A673 (cell line): ENCODE measurements at regions not wholly inside any gene's neighbourhood (a gene's known extent, or its start where the extent isn't known, plus 50 kb on each side); places are given as distances from the start of the nearest gene placed in this dataset.

ENCODE experiments used
- BruUV-seq: library from RNA; stranded (reverse); fragments of 400-500 nt; replicated peaks from 2 replicates; lab custom pipeline; 2021; lab: Mats Ljungman, UMichigan
- CTCF ChIA-PET: fragments of 300-600 bp; sonication (Branson Sonifier 250); formaldehyde crosslinking; loops from one replicate; lab custom pipeline; 2022; ENCODE audit warnings: antibody characterized with exemption; lab: Charles Lee
- POLR2A ChIA-PET: fragments of 300-600 bp; sonication (Branson Sonifier 250); formaldehyde crosslinking; loops from one replicate; lab custom pipeline; 2022; ENCODE audit warnings: antibody characterized with exemption; ENCODE audit not compliant: low non-redundant PET; lab: Charles Lee
- DNase-seq: peaks from one replicate; pipeline ENCODE4 v3.0.0-alpha.2; 2015; ENCODE audit warnings: low spot score
- H3K27ac ChIP-seq: fragments of 200-600 bp; sonication (generic); 2 replicates; pipeline ENCODE4 v1.5.1; 2016; ENCODE audit warnings: mixed run types, low read depth, mild to moderate bottlenecking, mixed read lengths, antibody characterized with exemption, low read length; ENCODE audit not compliant: poor library complexity, severe bottlenecking
- H3K27me3 ChIP-seq: fragments of 200-600 bp; sonication (generic); replicated peaks from 2 replicates; pipeline ENCODE4 v1.6.1; 2017; ENCODE audit warnings: mixed run types, low read depth, mild to moderate bottlenecking, mixed read lengths, antibody characterized with exemption, low read length; ENCODE audit not compliant: insufficient read depth, poor library complexity
- H3K36me3 ChIP-seq: fragments of 200-600 bp; sonication (generic); 2 replicates; pipeline ENCODE4 v1.6.1; 2016; ENCODE audit warnings: mixed run types, mild to moderate bottlenecking, mixed read lengths, antibody characterized with exemption, low read length; ENCODE audit not compliant: insufficient read depth, poor library complexity, severe bottlenecking
- H3K4me1 ChIP-seq: fragments of 200-600 bp; sonication (generic); 2 replicates; pipeline ENCODE4 v1.6.1; 2017; ENCODE audit warnings: mixed run types, mild to moderate bottlenecking, mixed read lengths, antibody characterized with exemption, low read length; ENCODE audit not compliant: insufficient read depth, poor library complexity, severe bottlenecking
- H3K4me3 ChIP-seq: fragments of 200-600 bp; sonication (generic); 2 replicates; pipeline ENCODE4 v1.5.1; 2016; ENCODE audit warnings: low read depth, mixed run types, mild to moderate bottlenecking, mixed read lengths, low read length; ENCODE audit not compliant: poor library complexity, severe bottlenecking
- H3K9me3 ChIP-seq: fragments of 200-600 bp; sonication (generic); 2 replicates; pipeline ENCODE4 v1.6.1; 2016; ENCODE audit warnings: mixed run types, low read depth, mild to moderate bottlenecking, mixed read lengths, antibody characterized with exemption, low read length; ENCODE audit not compliant: poor library complexity, severe bottlenecking
- EZH2 ChIP-seq: fragments of 200-600 bp; sonication (generic); IDR thresholded peaks from 2 replicates; pipeline ENCODE4 v1.6.1; 2017; ENCODE audit warnings: borderline replicate concordance, low read depth, mild to moderate bottlenecking, mixed read lengths, antibody characterized with exemption, low read length; ENCODE audit not compliant: poor library complexity, severe bottlenecking
- intact Hi-C: fragments of 100-400 bp; cut with micrococcal nuclease; formaldehyde crosslinking; loops from one replicate; pipeline ENCODE4 v1.10.0; 2022; ENCODE audit not compliant: unreplicated experiment
- TF ChIP-seq, protein P1 (sequence below): fragments of 300-800, 200-600 bp; sonication (generic); conservative IDR thresholded peaks from 2 replicates; pipeline ENCODE4 v1.5.1; 2017; ENCODE audit warnings: low read depth, mild to moderate bottlenecking, antibody characterized with exemption, low read length, moderate library complexity, mixed read lengths

DNA sequence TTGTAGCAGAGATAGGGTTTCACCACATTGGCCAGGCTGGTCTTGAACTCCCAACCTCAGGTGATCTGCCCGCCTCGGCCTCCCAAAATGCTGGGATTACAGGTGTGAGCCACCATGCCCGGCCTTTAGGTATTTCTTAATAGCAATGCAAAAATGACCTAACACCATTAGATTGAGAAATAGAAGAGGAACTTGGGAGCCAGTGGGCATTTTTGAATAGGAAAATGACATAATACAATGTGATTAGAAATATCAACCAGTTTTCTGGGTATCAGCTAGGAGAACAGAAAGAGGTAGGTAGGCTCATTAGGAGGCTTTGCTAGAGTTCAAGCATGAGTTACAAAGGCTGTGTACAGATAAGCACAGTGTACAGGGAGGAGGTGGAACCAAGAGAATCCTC is 101.8 kb upstream of the TBC1D5 start:
- Histone ChIP-seq H3K9me3 (no peaks in the 10 kb centered on the region), H3K36me3 (no peaks in the 10 kb centered on the region), H3K4me3 (no peak overlapping the region), H3K27ac (no peak overlapping the region), H3K27me3 (no peaks in the 10 kb centered on the region), H3K4me1 (no peaks in the 10 kb centered on the region)
- ChIA-PET POLR2A (no interaction called here), CTCF (no interaction called here)
- BruUV-seq, result no TSS peak
- intact Hi-C loops, result loop anchor here (5.0 to 10.0 kb wide), 2 partner anchors 587 to 1239 kb away; partner anchors contain the start of gene DAZL
- DNase-seq, result no peak
- TF ChIP-seq EZH2, result no peak
- TF ChIP-seq, protein P1, sequence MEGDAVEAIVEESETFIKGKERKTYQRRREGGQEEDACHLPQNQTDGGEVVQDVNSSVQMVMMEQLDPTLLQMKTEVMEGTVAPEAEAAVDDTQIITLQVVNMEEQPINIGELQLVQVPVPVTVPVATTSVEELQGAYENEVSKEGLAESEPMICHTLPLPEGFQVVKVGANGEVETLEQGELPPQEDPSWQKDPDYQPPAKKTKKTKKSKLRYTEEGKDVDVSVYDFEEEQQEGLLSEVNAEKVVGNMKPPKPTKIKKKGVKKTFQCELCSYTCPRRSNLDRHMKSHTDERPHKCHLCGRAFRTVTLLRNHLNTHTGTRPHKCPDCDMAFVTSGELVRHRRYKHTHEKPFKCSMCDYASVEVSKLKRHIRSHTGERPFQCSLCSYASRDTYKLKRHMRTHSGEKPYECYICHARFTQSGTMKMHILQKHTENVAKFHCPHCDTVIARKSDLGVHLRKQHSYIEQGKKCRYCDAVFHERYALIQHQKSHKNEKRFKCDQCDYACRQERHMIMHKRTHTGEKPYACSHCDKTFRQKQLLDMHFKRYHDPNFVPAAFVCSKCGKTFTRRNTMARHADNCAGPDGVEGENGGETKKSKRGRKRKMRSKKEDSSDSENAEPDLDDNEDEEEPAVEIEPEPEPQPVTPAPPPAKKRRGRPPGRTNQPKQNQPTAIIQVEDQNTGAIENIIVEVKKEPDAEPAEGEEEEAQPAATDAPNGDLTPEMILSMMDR, result no peak

DNA sequence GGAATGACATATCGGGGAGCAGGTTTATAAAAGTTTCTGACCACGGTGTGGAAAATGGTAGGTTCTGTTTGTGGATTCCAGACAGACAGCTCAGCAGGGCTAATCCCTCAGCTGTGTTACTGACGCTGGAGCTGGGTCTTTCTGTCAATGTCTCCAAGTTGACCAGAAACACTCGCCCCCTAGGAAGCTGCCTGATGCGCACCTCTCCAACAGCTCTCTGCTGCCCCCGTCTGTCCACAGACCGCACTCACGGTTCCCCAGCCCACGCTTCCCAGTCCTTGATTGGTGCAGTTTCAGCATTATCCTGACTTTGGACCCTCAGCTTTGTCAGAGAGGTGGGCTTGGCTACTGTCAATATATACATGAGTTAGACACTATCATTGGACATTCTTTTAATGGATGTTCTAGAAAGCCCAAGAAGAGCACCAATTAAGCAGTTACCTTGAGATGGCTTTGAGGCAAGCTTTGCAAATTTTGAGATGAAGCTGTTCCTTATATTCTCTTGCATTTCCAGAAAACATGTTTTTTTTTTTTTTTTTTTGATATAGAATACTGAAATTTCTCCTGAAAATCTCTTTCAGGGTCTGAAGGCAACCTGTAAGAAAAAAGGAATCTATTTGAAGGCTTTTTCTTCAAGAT is 98.9 kb upstream of the TBC1D5 start:
- ChIA-PET CTCF (interaction anchor here (0.5 to 2.5 kb wide), 12 partner anchors 196 to 957 kb away, joined by 3 to 21 read pairs (median 4); no protein-coding TSS in a partner anchor), POLR2A (no interaction called here)
- peak; percentile 77 for DNase-seq
- Histone ChIP-seq H3K36me3 (no peaks in the 10 kb centered on the region), H3K4me1 (no peaks in the 10 kb centered on the region), H3K4me3 (no peak overlapping the region), H3K27me3 (peaks cover 14% of the 10 kb centered on the region), H3K27ac (no peak overlapping the region), H3K9me3 (no peaks in the 10 kb centered on the region)
- TF ChIP-seq, protein P1, result peak; percentile 95
- no peak for TF ChIP-seq EZH2
- BruUV-seq, result no TSS peak
- intact Hi-C loops, result loop anchor here (1.0 to 10.0 kb wide), 4 partner anchors 196 to 1237 kb away; partner anchors contain the start of gene DAZL

DNA sequence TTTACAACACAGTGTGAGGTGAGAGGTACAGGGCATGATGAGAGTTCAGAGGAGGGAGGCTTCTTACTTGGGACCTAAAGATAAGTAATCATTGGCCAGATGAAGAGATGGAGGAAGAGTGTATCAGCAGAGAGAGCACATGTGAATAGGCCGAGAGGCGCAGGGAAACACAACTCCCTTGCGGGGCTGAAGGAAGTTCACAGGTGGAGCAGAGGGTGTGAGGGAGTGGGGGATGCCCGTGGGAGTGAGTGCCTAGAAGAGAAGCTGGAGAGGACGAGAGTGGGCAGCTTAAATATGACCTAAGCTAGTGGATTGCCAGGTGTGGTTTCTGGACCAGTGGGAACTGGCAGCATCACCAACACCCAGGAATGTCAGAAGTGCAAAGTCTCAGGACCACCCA is 98.2 kb upstream of the TBC1D5 start:
- no peak for DNase-seq
- H3K9me3 ChIP-seq, result no peaks in the 10 kb centered on the region
- no peak overlapping the region for H3K27ac ChIP-seq
- no peaks in the 10 kb centered on the region for H3K36me3 ChIP-seq
- H3K4me3 ChIP-seq, result no peak overlapping the region
- intact Hi-C loops, result loop anchor here (1.0 to 10.0 kb wide), 4 partner anchors 195 to 1236 kb away; partner anchors contain the start of gene DAZL
- POLR2A ChIA-PET, result no interaction called here
- CTCF ChIA-PET, result interaction anchor here (0.6 to 2.5 kb wide), 8 partner anchors 196 to 584 kb away, joined by 3 to 21 read pairs (median 4); no protein-coding TSS in a partner anchor
- no peaks in the 10 kb centered on the region for H3K4me1 ChIP-seq
- peaks cover 21% of the 10 kb centered on the region for H3K27me3 ChIP-seq
- no TSS peak for BruUV-seq
- TF ChIP-seq, protein P1, result no peak
- TF ChIP-seq EZH2, result no peak
